Smooth muscle cell (in vitro differentiated cells): ENCODE measurements at regions not wholly inside any gene's neighbourhood (a gene's known extent, or its start where the extent isn't known, plus 50 kb on each side); places are given as distances from the start of the nearest gene placed in this dataset.

ENCODE experiments used
- DNase-seq: peaks from one replicate; lab custom pipeline; 2025; ENCODE audit not compliant: unreplicated experiment; lab: John Stamatoyannopoulos, UW
- H2AFZ ChIP-seq: fragments of 200-600 bp; sonication (generic); 2 replicates; pipeline ENCODE4 v1.6.0; 2016; ENCODE audit warnings: antibody characterized with exemption, low read depth, mild to moderate bottlenecking
- H3F3A ChIP-seq: fragments of 200-600 bp; sonication (generic); 2 replicates; pipeline ENCODE4 v1.6.0; 2017; ENCODE audit warnings: antibody characterized with exemption, low read depth
- H3K27ac ChIP-seq: fragments of 200-600 bp; sonication (generic); 2 replicates; pipeline ENCODE4 v1.5.1; 2016; ENCODE audit warnings: low read depth, mild to moderate bottlenecking
- H3K27me3 ChIP-seq: fragments of 200-600 bp; sonication (generic); 2 replicates; pipeline ENCODE4 v1.6.1; 2016; ENCODE audit warnings: low read depth, mild to moderate bottlenecking
- H3K36me3 ChIP-seq: fragments of 200-600 bp; sonication (generic); 2 replicates; pipeline ENCODE4 v1.5.1; 2016; ENCODE audit warnings: low read depth
- H3K4me1 ChIP-seq: fragments of 200-600 bp; sonication (generic); 2 replicates; pipeline ENCODE4 v1.5.1; 2016; ENCODE audit warnings: low read depth
- H3K4me2 ChIP-seq: fragments of 200-600 bp; sonication (generic); 2 replicates; pipeline ENCODE4 v1.6.0; 2016; ENCODE audit warnings: mild to moderate bottlenecking
- H3K4me3 ChIP-seq: fragments of 200-600 bp; sonication (generic); 2 replicates; pipeline ENCODE4 v1.5.1; 2016; ENCODE audit warnings: mild to moderate bottlenecking
- H3K79me2 ChIP-seq: fragments of 200-600 bp; sonication (generic); 2 replicates; pipeline ENCODE4 v1.6.0; 2016; ENCODE audit warnings: low read depth, mild to moderate bottlenecking
- H3K9ac ChIP-seq: fragments of 200-600 bp; sonication (generic); 2 replicates; pipeline ENCODE4 v1.6.0; 2016; ENCODE audit warnings: low read depth
- H3K9me3 ChIP-seq: fragments of 200-600 bp; sonication (generic); replicated peaks from 2 replicates; pipeline ENCODE4 v1.5.1; 2016; ENCODE audit warnings: low read depth
- H4K20me1 ChIP-seq: fragments of 200-600 bp; sonication (generic); 2 replicates; pipeline ENCODE4 v1.6.0; 2016; ENCODE audit warnings: low read depth
- CTCF ChIP-seq: fragments of 200-600 bp; sonication (generic); IDR thresholded peaks from 2 replicates; pipeline ENCODE4 v1.5.1; 2017; ENCODE audit warnings: borderline replicate concordance, mild to moderate bottlenecking, antibody characterized with exemption; ENCODE audit not compliant: insufficient read depth, poor library complexity, severe bottlenecking
- WGBS: methylation state at CpG from one replicate; pipeline ENCODE4 v1.1.7; 2016; ENCODE audit warnings: low lambda C conversion rate; 5-methylcytosine and 5-hydroxymethylcytosine counted together

GRCh38 chr3:23085261-23085660 lies 117.9 kb upstream of the UBE2E2 start:
- Histone ChIP-seq H3K36me3 (no peaks in the 10 kb centered on the region), H3K27ac (no peak overlapping the region), H3F3A (no peaks in the 10 kb centered on the region), H3K9me3 (no peaks in the 10 kb centered on the region), H2AFZ (no peak overlapping the region), H3K9ac (no peak overlapping the region), H3K27me3 (no peaks in the 10 kb centered on the region), H3K4me1 (no peaks in the 10 kb centered on the region), H3K4me3 (no peak overlapping the region), H3K79me2 (no peaks in the 10 kb centered on the region), H4K20me1 (no peaks in the 10 kb centered on the region), H3K4me2 (no peak overlapping the region)
- WGBS, result 90% methylated on average over 1 of the region's 1 CpG
- TF ChIP-seq CTCF, result no peak
- no peak for DNase-seq

- no peak overlapping the region for H2AFZ ChIP-seq
- 85% methylated on average over 4 of the region's 4 CpGs for WGBS
- H3K27ac ChIP-seq, result no peak overlapping the region
- H3K27me3 ChIP-seq, result no peaks in the 10 kb centered on the region
- no peak overlapping the region for H3K4me2 ChIP-seq
- H3K4me1 ChIP-seq, result no peaks in the 10 kb centered on the region
- H4K20me1 ChIP-seq, result no peaks in the 10 kb centered on the region
- TF ChIP-seq CTCF, result no peak
- no peaks in the 10 kb centered on the region for H3K9me3 ChIP-seq
- no peaks in the 10 kb centered on the region for H3F3A ChIP-seq
- no peaks in the 10 kb centered on the region for H3K79me2 ChIP-seq
- H3K4me3 ChIP-seq, result no peak overlapping the region
- no peaks in the 10 kb centered on the region for H3K36me3 ChIP-seq
- no peak overlapping the region for H3K9ac ChIP-seq
- DNase-seq, result no peak
Observed at GRCh38 chr3:23086331-23086730, 116.8 kb upstream of the UBE2E2 start.

- Histone ChIP-seq H3K4me2 (no peak overlapping the region), H3K36me3 (no peaks in the 10 kb centered on the region), H3K9me3 (no peaks in the 10 kb centered on the region), H3K4me1 (no peaks in the 10 kb centered on the region), H3K27ac (no peak overlapping the region), H4K20me1 (no peaks in the 10 kb centered on the region), H3K4me3 (no peak overlapping the region), H3F3A (no peaks in the 10 kb centered on the region), H3K27me3 (no peaks in the 10 kb centered on the region), H3K9ac (no peak overlapping the region), H2AFZ (no peak overlapping the region), H3K79me2 (no peaks in the 10 kb centered on the region)
- no peak for DNase-seq
- 94% methylated on average over 2 of the region's 2 CpGs for WGBS
- no peak for TF ChIP-seq CTCF
Observed at GRCh38 chr3:23086831-23087230, 116.3 kb upstream of the UBE2E2 start.

- DNase-seq, result no peak
- Histone ChIP-seq H3K36me3 (no peaks in the 10 kb centered on the region), H3K4me2 (no peak overlapping the region), H3K9me3 (no peaks in the 10 kb centered on the region), H2AFZ (no peak overlapping the region), H3K4me3 (no peak overlapping the region), H3K4me1 (peaks cover 8% of the 10 kb centered on the region), H4K20me1 (no peaks in the 10 kb centered on the region), H3F3A (no peaks in the 10 kb centered on the region), H3K79me2 (no peaks in the 10 kb centered on the region), H3K27me3 (no peaks in the 10 kb centered on the region), H3K9ac (no peak overlapping the region), H3K27ac (no peak overlapping the region)
- 91% methylated on average over 3 of the region's 5 CpGs for WGBS
- TF ChIP-seq CTCF, result no peak
Observed at GRCh38 chr3:23094412-23094811, 108.7 kb upstream of the UBE2E2 start.
